AG04450 (cell line): ENCODE measurements at regions not wholly inside any gene's neighbourhood (a gene's known extent, or its start where the extent isn't known, plus 50 kb on each side); places are given as distances from the start of the nearest gene placed in this dataset.
A peak's percentile ranks its signal among the peaks of the same experiment; 100 is the strongest.

Experiments used
- CTCF ChIA-PET: fragments of 300-600, 350-600 bp; formaldehyde crosslinking; extraction: SDS; loops from one replicate; lab custom pipeline; 2022; ENCODE audit warnings: antibody characterized with exemption, inconsistent platforms; lab: Charles Lee
- POLR2A ChIA-PET: fragments of 350-600 bp; formaldehyde crosslinking; extraction: SDS; loops from one replicate; lab custom pipeline; 2021; ENCODE audit warnings: antibody characterized with exemption, inconsistent platforms; lab: Yijun Ruan, JAX
- DNase-seq: peaks from one replicate; pipeline ENCODE4 v3.0.0-alpha.2; 2011; ENCODE audit warnings: low read depth, low spot score
- H3K27ac ChIP-seq: one replicate; pipeline ENCODE4 v1.5.1; 2012; ENCODE audit warnings: low read depth, low read length, control low read depth
- H3K27me3 ChIP-seq: one replicate; pipeline ENCODE4 v1.6.0; 2012; ENCODE audit warnings: low read length; ENCODE audit not compliant: control insufficient read depth, insufficient read depth
- H3K4me3 ChIP-seq: 2 replicates; pipeline ENCODE4 v1.5.1; 2011; ENCODE audit warnings: mild to moderate bottlenecking, low read depth, low read length, control low read depth
- H3K9me3 ChIP-seq: 2 replicates; pipeline ENCODE4 v1.5.1; 2012; ENCODE audit warnings: low read length; ENCODE audit not compliant: control insufficient read depth, insufficient read depth
- TF ChIP-seq, protein P1 (sequence below): IDR thresholded peaks from 2 replicates; pipeline ENCODE4 v1.5.1; 2011; ENCODE audit warnings: low read depth, low read length, control low read depth, inconsistent platforms

- H3K27ac ChIP-seq, result peak overlapping the region; percentile 53
- H3K9me3 ChIP-seq, result no peaks in the 10 kb centered on the region
- H3K27me3 ChIP-seq, result no peaks in the 10 kb centered on the region
- CTCF ChIA-PET, result interaction anchor here (0.6 kb wide), 1 partner anchor 17 kb away, joined by 3 read pairs; no protein-coding TSS in a partner anchor
- DNase-seq, result peak; percentile 55
- H3K4me3 ChIP-seq, result no peak overlapping the region
- POLR2A ChIA-PET, result interaction anchor here (1.5 kb wide), 1 partner anchor 37 kb away, joined by 3 read pairs; no protein-coding TSS in a partner anchor
- TF ChIP-seq, protein P1, sequence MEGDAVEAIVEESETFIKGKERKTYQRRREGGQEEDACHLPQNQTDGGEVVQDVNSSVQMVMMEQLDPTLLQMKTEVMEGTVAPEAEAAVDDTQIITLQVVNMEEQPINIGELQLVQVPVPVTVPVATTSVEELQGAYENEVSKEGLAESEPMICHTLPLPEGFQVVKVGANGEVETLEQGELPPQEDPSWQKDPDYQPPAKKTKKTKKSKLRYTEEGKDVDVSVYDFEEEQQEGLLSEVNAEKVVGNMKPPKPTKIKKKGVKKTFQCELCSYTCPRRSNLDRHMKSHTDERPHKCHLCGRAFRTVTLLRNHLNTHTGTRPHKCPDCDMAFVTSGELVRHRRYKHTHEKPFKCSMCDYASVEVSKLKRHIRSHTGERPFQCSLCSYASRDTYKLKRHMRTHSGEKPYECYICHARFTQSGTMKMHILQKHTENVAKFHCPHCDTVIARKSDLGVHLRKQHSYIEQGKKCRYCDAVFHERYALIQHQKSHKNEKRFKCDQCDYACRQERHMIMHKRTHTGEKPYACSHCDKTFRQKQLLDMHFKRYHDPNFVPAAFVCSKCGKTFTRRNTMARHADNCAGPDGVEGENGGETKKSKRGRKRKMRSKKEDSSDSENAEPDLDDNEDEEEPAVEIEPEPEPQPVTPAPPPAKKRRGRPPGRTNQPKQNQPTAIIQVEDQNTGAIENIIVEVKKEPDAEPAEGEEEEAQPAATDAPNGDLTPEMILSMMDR, result no peak
Measured at GRCh38 chr2:226515344-226516055, 284.1 kb downstream of the IRS1 start.

DNA sequence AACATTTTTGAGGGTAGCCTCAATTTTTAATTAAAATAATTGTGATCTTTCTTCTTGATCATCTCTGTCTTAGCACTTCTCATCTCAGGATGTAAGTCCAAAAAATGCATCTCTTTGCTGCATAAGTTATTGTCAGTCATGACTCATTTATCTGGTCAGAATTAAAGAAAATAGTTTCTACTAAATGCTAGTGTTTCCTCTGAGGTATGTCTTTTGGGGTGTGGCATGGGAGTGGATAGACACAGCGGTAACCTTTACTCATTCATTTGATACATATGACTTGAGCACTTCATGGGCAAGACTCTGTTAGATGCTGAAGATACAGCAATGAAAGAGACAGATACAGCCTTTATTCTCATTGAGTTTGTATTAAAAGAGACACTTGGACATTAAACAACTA lies 284.7 kb downstream of the IRS1 start:
- no peaks in the 10 kb centered on the region for H3K27me3 ChIP-seq
- no peaks in the 10 kb centered on the region for H3K9me3 ChIP-seq
- H3K27ac ChIP-seq, result no peak overlapping the region
- POLR2A ChIA-PET, result interaction anchor here (1.5 kb wide), 1 partner anchor 36 kb away, joined by 3 read pairs; no protein-coding TSS in a partner anchor
- TF ChIP-seq, protein P1, result no peak
- H3K4me3 ChIP-seq, result no peak overlapping the region
- CTCF ChIA-PET, result interaction anchor here (0.6 kb wide), 1 partner anchor 17 kb away, joined by 3 read pairs; no protein-coding TSS in a partner anchor
- no peak for DNase-seq

DNA sequence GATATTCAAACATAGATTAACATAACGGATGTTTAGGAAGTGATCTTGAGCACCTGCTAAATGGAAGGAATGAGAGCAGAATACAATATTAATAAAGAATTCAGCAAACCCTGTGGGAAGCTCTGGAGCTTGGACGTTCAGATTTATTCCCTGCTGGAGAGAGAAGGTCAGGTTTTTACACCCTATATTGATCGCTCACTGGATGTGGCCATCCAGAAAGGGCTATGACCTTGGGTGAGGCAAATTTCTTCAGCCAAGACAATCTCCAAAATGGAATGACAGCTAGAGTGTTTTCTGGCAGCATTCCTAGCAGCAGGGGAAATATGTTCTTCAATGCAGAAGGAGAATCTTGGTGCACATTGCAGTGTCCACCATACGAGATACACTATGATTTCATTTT lies 288.3 kb downstream of the IRS1 start:
- ChIA-PET CTCF (no interaction called here), POLR2A (no interaction called here)
- TF ChIP-seq, protein P1, result no peak
- Histone ChIP-seq H3K4me3 (no peak overlapping the region), H3K27me3 (no peaks in the 10 kb centered on the region), H3K27ac (no peak overlapping the region), H3K9me3 (no peaks in the 10 kb centered on the region)
- DNase-seq, result no peak

DNA sequence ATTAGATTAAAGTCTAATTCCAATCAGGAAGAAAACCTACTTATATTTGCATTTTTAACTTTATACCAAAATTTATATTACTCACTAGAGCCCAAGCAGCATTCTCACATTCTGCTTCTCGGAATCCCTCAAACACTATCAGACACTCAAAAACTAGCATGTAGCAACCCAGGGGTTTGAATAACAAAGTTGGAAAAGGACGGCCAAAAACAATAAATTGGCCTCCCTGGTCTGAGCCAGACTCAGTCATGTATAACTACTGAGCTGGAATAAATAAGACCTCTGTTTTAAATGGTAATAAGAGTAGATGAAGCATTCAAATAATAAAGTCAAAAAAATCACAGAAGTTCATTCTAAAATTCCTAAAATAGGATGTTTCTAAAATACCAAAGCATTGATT lies 290.9 kb downstream of the IRS1 start:
- TF ChIP-seq, protein P1, result no peak
- H3K27ac ChIP-seq, result no peak overlapping the region
- H3K9me3 ChIP-seq, result no peaks in the 10 kb centered on the region
- H3K4me3 ChIP-seq, result no peak overlapping the region
- ChIA-PET POLR2A (no interaction called here), CTCF (no interaction called here)
- no peak for DNase-seq
- H3K27me3 ChIP-seq, result no peaks in the 10 kb centered on the region

DNA sequence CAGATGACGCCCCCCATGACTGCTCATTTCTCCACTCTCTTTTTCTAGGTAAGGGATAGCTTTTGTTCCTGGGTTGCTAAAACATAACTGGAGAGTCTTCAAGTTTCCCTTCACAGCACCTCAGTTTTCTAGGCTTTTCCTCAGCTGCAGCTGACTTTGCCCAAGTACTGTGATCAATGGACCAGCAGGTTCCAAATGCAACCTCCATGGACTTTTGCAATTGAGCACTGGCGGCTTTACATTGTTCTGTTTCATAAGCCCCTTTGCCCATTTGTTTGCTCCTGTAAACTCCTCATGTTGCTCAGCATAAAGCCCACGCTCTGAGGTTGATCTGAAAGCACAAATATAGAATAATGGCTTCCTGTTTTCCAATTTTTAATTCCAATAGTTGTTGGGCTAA lies 291.6 kb downstream of the IRS1 start:
- ChIA-PET POLR2A (no interaction called here), CTCF (no interaction called here)
- TF ChIP-seq, protein P1, result no peak
- no peaks in the 10 kb centered on the region for H3K27me3 ChIP-seq
- H3K9me3 ChIP-seq, result no peaks in the 10 kb centered on the region
- no peak overlapping the region for H3K4me3 ChIP-seq
- no peak overlapping the region for H3K27ac ChIP-seq
- DNase-seq, result no peak
